ENCODE measurements at regions not wholly inside any gene's neighbourhood (a gene's known extent, or its start where the extent isn't known, plus 50 kb on each side); places are given as distances from the start of the nearest gene placed in this dataset.

GRCh38 chr12:111184161-111184560, 184.7 kb downstream of the PHETA1 start:
- TF ChIP-seq SP1 (IDR thresholded peaks at IDR 0.05) (no peak), FOXA1 (IDR thresholded peaks at IDR 0.05) (no peak), CTCF (IDR thresholded peaks at IDR 0.05; ENCODE audit: low read depth, low read length, missing input control) (no peak)
- H3K27me3 ChIP-seq (ENCODE audit: control insufficient read depth in 4 of 4, insufficient read depth in 4 of 4, low read length in 3 of 4), result no peaks in the 10 kb centered on the region
- H3K4me1 ChIP-seq (ENCODE audit: control insufficient read depth in 4 of 4, insufficient read depth in 4 of 4, low read length in 3 of 4), result peaks cover 0 to 4% (median 4%) of the 10 kb centered on the region in 4 donors
- 96% methylated on average over 1 of the region's 1 CpG for WGBS
- H3K36me3 ChIP-seq (ENCODE audit: control insufficient read depth in 4 of 4, insufficient read depth in 3 of 4, low read depth in 1 of 4, low read length in 3 of 4), result peaks cover 0 to 14% (median 7%) of the 10 kb centered on the region in 4 donors
- no peak for DNase-seq (ENCODE audit: low spot score)
- no peak overlapping the region for H3K4me3 ChIP-seq (ENCODE audit: low read depth in 1 of 3, low read length in 3 of 3)
- no peak overlapping the region for H3K9ac ChIP-seq (ENCODE audit: low read depth in 1 of 2, low read length in 2 of 2)
- H3K9me3 ChIP-seq (ENCODE audit: control insufficient read depth in 4 of 4, low read length in 3 of 4), result no peaks in the 10 kb centered on the region
- H3K27ac ChIP-seq (ENCODE audit: low read depth in 1 of 2, low read length in 2 of 2), result no peak overlapping the region

- peaks cover 0 to 12% (median 10%) of the 10 kb centered on the region in 4 donors for H3K4me1 ChIP-seq (ENCODE audit: control insufficient read depth in 4 of 4, insufficient read depth in 4 of 4, low read length in 3 of 4)
- no peak overlapping the region for H3K27ac ChIP-seq (ENCODE audit: low read depth in 1 of 2, low read length in 2 of 2)
- no peak overlapping the region for H3K9ac ChIP-seq (ENCODE audit: low read depth in 1 of 2, low read length in 2 of 2)
- H3K4me3 ChIP-seq (ENCODE audit: low read depth in 1 of 3, low read length in 3 of 3), result no peak overlapping the region
- 55% methylated on average over 2 of the region's 2 CpGs for WGBS
- no peaks in the 10 kb centered on the region for H3K27me3 ChIP-seq (ENCODE audit: control insufficient read depth in 4 of 4, insufficient read depth in 4 of 4, low read length in 3 of 4)
- peaks cover 0 to 9% (median 6%) of the 10 kb centered on the region in 4 donors for H3K36me3 ChIP-seq (ENCODE audit: control insufficient read depth in 4 of 4, insufficient read depth in 3 of 4, low read depth in 1 of 4, low read length in 3 of 4)
- TF ChIP-seq NR2F2 (IDR thresholded peaks at IDR 0.05) (no peak), JUND (IDR thresholded peaks at IDR 0.05) (no peak), SP1 (IDR thresholded peaks at IDR 0.05) (no peak), RAD21 (IDR thresholded peaks at IDR 0.05) (no peak), HNF4A (conservative IDR thresholded peaks at IDR 0.05) (no peak), MAX (IDR thresholded peaks at IDR 0.05) (no peak)
- TF ChIP-seq, protein P1, sequence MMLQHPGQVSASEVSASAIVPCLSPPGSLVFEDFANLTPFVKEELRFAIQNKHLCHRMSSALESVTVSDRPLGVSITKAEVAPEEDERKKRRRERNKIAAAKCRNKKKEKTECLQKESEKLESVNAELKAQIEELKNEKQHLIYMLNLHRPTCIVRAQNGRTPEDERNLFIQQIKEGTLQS (IDR thresholded peaks at IDR 0.05), result no peak
- TF ChIP-seq, protein P2, sequence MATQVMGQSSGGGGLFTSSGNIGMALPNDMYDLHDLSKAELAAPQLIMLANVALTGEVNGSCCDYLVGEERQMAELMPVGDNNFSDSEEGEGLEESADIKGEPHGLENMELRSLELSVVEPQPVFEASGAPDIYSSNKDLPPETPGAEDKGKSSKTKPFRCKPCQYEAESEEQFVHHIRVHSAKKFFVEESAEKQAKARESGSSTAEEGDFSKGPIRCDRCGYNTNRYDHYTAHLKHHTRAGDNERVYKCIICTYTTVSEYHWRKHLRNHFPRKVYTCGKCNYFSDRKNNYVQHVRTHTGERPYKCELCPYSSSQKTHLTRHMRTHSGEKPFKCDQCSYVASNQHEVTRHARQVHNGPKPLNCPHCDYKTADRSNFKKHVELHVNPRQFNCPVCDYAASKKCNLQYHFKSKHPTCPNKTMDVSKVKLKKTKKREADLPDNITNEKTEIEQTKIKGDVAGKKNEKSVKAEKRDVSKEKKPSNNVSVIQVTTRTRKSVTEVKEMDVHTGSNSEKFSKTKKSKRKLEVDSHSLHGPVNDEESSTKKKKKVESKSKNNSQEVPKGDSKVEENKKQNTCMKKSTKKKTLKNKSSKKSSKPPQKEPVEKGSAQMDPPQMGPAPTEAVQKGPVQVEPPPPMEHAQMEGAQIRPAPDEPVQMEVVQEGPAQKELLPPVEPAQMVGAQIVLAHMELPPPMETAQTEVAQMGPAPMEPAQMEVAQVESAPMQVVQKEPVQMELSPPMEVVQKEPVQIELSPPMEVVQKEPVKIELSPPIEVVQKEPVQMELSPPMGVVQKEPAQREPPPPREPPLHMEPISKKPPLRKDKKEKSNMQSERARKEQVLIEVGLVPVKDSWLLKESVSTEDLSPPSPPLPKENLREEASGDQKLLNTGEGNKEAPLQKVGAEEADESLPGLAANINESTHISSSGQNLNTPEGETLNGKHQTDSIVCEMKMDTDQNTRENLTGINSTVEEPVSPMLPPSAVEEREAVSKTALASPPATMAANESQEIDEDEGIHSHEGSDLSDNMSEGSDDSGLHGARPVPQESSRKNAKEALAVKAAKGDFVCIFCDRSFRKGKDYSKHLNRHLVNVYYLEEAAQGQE (IDR thresholded peaks at IDR 0.05), result no peak
- no peak for DNase-seq (ENCODE audit: low spot score)
- no peaks in the 10 kb centered on the region for H3K9me3 ChIP-seq (ENCODE audit: control insufficient read depth in 4 of 4, low read length in 3 of 4)
These were observed 185.8 kb downstream of the PHETA1 start for GRCh38 chr12:111183094-111183493.

DNA sequence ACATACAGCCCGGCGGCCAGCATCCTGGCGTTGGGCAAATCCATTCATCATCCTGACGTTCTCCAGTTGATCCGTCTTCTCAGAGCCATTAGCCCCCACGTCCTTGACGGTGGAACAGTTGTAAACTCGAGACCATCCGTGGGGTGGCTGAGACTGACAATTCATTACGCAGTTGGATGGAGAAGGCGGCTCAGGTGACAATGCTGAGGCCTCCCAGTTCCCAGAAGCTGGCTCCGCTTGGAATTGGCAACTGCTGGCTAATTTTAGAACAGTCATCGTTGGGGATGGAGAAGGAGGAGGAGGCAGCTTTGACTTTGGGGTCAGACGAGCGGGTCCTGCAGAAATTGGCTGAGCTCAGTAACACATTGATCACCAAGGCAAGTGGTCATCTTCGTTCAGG, 186.5 kb downstream of the PHETA1 start:
- Histone ChIP-seq H3K27ac (ENCODE audit: low read depth in 1 of 2, low read length in 2 of 2) (no peak overlapping the region), H3K9ac (ENCODE audit: low read depth in 1 of 2, low read length in 2 of 2) (no peak overlapping the region), H3K9me3 (ENCODE audit: control insufficient read depth in 4 of 4, low read length in 3 of 4) (no peaks in the 10 kb centered on the region), H3K27me3 (ENCODE audit: control insufficient read depth in 4 of 4, insufficient read depth in 4 of 4, low read length in 3 of 4) (no peaks in the 10 kb centered on the region), H3K4me1 (ENCODE audit: control insufficient read depth in 4 of 4, insufficient read depth in 4 of 4, low read length in 3 of 4) (peaks cover 0 to 19% (median 16%) of the 10 kb centered on the region in 4 donors), H3K4me3 (ENCODE audit: low read depth in 1 of 3, low read length in 3 of 3) (no peak overlapping the region), H3K36me3 (ENCODE audit: control insufficient read depth in 4 of 4, insufficient read depth in 3 of 4, low read depth in 1 of 4, low read length in 3 of 4) (peaks cover 0 to 7% (median 6%) of the 10 kb centered on the region in 4 donors)
- TF ChIP-seq NR2F2 (IDR thresholded peaks at IDR 0.05), result no peak
- DNase-seq (ENCODE audit: low spot score), result no peak
- WGBS, result 82% methylated on average over 16 of the region's 16 CpGs
